Activated T-cell treated with anti-CD3 and anti-CD28 coated beads for 48 hours (primary cell): ENCODE measurements at regions not wholly inside any gene's neighbourhood (a gene's known extent, or its start where the extent isn't known, plus 50 kb on each side); places are given as distances from the start of the nearest gene placed in this dataset.

Source experiments
- DNase-seq: peaks from one replicate; pipeline ENCODE4 v3.0.0-alpha.2; 2020; ENCODE audit warnings: low read depth

GRCh38 chr9:106326493-106326892, 536.5 kb upstream of the ZNF462 start:
- DNase-seq = no peak

GRCh38 chr9:106333481-106333880, 529.5 kb upstream of the ZNF462 start:
- no peak for DNase-seq

GRCh38 chr9:106334081-106334480, 528.9 kb upstream of the ZNF462 start:
- no peak for DNase-seq

- no peak for DNase-seq
These were observed 523.1 kb upstream of the ZNF462 start for GRCh38 chr9:106339882-106340281.

- DNase-seq = no peak
These were observed 512.2 kb upstream of the ZNF462 start for GRCh38 chr9:106350777-106351176.

- no peak for DNase-seq
These were observed 506.0 kb upstream of the ZNF462 start for GRCh38 chr9:106356924-106357323.

DNA sequence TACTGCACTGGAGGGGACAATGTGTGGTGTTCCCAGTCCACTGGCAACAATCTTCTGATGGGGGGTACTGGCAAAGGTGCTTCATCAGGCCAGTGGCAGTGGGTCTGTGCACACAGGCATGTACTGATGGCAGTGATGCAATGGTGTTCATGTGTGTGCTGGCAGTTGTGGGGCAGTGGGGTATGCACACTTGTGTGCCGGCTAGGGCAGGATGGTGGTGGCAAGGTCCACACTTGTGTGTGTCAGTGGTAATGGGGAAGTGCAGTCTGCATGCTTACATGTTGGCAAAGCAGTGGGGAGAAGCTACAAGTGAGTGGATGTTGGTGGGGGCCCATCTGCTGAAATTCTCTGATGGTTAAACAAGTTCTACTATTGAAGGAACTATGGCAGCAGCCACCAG, 504.6 kb upstream of the ZNF462 start:
- DNase-seq = no peak

DNA sequence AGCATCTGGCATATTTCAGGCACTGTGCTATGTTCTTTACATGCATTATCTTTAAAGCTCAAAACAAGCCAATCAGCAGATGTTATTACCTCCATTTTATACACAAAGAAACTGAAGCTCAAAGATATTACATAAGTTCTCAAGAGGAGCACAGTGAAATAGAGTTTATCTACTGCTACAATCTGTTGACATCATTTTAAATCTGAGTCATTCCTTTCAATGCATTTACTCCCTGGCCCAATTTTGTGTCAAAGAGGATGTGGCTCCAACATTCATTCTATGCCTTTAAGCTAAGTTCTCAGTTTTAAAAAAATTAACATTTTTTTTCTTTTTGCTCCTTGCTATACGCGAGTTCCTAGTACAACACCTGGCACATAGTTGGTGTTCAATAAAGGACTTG, 486.3 kb upstream of the ZNF462 start:
- DNase-seq = no peak

- no peak for DNase-seq
These were observed 479.9 kb upstream of the ZNF462 start for GRCh38 chr9:106383072-106383471.

- DNase-seq = no peak
These were observed 475.0 kb upstream of the ZNF462 start for GRCh38 chr9:106387965-106388364.

DNA sequence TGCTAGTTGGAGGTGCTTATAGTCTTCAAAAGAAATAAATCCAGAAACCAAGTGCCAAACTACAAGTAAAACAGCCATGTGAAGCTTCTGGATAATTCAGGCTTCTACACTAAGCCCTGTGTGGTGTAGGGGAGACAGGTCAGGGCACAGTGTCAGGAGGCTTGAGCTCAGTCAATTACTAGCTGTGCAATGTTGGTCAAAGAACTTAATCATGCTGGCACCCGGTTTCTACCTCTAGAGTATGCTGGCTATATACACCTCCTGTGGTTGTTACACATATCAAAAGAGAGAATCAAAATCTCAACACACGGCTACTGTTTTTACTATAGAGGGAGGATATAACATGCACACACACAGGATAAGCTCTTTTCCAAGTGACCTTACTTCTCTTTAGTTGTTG, 469.7 kb upstream of the ZNF462 start:
- no peak for DNase-seq

GRCh38 chr9:106400170-106400569, 462.8 kb upstream of the ZNF462 start:
- DNase-seq = no peak

DNA sequence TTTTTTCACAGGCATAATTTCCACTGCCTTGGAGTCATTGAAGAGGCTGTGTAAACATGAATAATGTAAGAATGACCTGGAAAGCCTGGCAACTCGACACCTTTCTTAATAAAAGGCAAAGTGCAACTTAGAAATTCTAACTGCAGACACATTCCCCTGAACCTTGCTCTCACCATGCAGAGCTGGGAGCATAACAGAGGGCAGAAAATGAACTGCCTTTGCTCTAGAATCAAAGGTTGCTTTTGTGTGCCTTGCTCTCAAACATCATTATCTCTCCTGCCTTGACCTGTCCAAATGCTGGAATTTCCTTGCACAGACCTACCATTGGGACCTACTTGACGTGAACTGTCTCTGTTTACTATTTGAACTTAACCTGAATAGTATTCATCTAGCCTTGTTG, 462.0 kb upstream of the ZNF462 start:
- DNase-seq = no peak

- DNase-seq = no peak
These were observed 459.9 kb upstream of the ZNF462 start for GRCh38 chr9:106403081-106403480.

DNA sequence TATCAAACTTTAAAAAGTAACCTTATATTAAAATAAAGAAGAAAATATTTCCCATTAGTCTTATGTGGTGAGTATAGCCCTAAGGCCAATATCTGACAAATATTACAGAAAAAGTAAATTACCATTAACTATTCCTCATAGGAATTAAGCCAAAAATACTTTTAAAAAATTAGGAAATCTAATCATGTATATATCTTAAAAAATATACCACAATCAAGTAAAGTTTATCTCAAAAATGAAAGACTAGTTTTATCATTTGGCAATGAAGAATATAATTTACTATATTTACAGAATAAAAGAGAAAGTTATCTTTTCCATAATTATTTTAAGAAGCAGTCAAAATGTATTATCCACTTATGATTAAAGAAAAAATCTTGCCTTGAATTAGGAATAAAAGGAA, 458.8 kb upstream of the ZNF462 start:
- DNase-seq = no peak

DNA sequence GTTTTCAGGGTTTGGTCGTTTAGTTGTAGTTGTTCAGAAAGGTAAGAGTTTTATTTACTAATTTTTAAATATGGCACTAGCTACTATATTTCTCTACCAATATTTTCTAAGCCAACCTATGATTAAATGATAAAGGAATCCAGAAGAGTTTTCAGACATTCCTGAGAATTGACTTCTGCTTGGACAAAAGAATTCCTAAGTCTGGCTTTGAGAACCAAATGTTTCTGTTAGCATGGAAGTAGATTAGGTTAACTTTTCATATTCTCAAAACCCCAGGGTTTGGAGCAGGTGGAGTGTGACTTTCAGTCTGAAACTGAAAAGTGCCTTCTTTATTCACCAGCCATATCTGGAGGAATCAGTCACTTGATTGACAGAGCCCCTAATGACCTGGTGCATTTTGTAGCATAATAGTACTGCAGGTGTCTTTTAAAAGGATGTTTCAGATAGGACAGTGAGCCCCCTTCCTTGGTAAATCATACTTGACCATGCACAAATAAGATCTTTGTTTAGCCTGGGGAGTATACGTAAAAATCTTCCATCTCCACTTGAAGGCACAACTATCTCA, 457.0 kb upstream of the ZNF462 start:
- DNase-seq = no peak

- DNase-seq = no peak
These were observed 448.9 kb upstream of the ZNF462 start for GRCh38 chr9:106414042-106414441.

DNA sequence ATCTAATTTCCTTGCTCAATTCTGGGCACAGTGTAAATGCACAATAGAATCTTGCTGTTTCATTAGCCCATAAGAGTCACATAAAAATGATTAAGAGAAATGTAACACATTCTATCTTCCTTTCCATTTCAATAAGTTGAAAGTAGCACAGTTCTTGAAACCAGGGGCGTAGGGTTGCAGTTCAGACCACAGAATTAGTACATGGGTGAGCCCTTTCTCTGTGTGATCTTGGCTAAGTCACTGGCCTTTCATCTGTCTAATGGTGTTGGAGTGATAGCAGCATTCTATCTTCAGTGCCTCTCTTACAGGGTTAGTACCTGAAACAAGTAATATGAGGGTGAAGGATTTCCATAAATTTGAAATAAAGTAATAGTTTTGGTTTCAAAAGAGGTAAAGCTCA, 445.3 kb upstream of the ZNF462 start:
- no peak for DNase-seq

- no peak for DNase-seq
These were observed 443.1 kb upstream of the ZNF462 start for GRCh38 chr9:106419829-106420228.

DNA sequence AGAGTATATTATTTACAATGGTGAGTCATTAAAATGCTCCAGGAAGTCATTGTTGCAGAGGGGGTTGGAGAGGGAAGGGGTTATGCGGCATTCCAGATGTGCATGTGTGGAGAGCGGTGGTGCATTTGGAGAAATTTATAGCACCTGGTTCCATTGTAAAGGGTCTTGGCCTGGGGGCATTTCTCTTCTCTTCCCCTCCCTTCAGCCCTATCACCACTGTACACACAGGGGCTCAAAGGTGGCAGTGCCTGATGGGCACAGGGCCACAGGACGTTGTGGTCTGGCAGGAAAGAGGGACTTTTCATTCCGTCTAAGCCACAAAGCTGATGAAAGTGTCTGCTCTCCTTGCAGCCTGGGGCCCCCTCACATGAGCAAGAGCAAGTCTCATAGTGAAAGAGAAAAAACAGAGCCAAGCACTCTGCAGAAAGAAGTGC, 442.4 kb upstream of the ZNF462 start:
- DNase-seq = no peak

DNA sequence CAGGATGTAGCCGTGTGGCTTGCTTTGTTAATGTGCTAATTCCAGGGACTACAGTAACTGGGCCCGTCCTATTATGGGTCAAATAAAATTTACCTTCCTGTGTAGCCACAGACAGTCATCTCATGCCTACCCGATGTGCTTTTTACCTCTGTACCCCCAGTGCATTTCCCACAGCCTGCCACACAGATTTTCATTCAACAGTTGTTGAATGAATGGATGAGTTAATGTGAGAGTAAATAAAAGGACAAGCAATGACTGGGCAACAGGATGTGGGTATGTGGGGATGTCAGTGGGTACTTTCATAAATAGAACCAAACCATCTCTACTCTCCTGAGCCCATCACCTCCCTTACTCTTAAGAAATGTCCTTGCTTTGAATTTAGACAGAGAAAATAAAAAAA, 441.2 kb upstream of the ZNF462 start:
- no peak for DNase-seq

- no peak for DNase-seq
These were observed 439.4 kb upstream of the ZNF462 start for GRCh38 chr9:106423575-106423974.

- DNase-seq = no peak
These were observed 430.3 kb upstream of the ZNF462 start for GRCh38 chr9:106432631-106433030.

DNA sequence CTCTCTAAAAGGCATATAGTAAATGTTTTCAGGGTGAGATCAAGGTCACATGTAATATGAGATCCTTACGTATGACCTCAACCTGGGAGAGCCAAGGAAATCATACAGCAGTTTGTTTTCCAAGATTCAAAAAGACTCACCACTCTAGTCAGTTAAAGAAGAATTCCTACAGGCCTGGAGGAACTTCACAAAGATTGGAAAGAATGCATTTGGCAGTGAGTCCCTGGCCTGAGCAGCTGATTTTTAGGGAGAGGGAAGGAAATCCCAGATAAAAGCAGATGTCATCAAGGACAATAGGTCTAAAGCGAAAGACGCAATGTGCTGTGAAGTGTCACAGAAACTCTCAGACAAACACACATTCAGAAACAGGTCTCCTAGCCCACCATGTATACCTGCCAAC, 424.0 kb upstream of the ZNF462 start:
- DNase-seq = no peak

DNA sequence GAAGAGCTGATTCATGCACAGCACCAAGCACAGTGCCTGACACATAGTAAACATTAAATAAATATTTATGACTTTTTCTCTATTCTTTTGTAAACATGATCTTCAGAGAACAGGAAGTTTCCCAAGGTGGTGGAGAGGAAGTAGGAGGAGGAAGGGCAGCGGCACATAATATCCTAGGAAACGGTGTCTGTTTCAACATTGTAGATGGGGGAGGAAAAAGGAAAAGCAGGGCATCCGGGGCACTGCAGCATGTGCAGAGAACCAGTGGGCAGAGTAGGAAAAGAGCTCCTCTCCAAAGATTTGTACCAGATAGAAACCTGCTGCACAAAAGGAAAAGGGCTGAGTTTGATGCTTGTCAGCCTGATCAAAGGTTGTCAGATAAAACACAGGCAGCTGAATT, 421.7 kb upstream of the ZNF462 start:
- no peak for DNase-seq
